CD4-positive, alpha-beta T cell (primary cell): ENCODE measurements at regions not wholly inside any gene's neighbourhood (a gene's known extent, or its start where the extent isn't known, plus 50 kb on each side); places are given as distances from the start of the nearest gene placed in this dataset.

Source experiments
- ATAC-seq: fragments of 200-7000 bp; cut with Tn5 transposase; one replicate; pipeline ENCODE4 v1.10.0; 2022; ENCODE audit warnings: mild to moderate bottlenecking; ENCODE audit not compliant: poor library complexity
- CTCF ChIA-PET: fragments of 350-600 bp; sonication (Branson Sonifier 250); formaldehyde crosslinking; loops from one replicate; lab custom pipeline; 2021; ENCODE audit warnings: antibody characterized with exemption, inconsistent platforms; lab: Charles Lee
- POLR2A ChIA-PET: fragments of 350-600 bp; sonication (Branson Sonifier 250); formaldehyde crosslinking; loops from one replicate; lab custom pipeline; 2021; ENCODE audit warnings: antibody characterized with exemption, inconsistent platforms; lab: Charles Lee
- DNase-seq, 14 experiments: peaks; one replicate each; pipeline ENCODE4 v3.0.0-alpha.2; 2013 to 2020; ENCODE audit warnings: mixed read lengths in 2 of 14
- H3K27ac ChIP-seq, 2 donors: one replicate each; pipeline versions ENCODE4 v1.5.1 to v1.7.0; 2013; ENCODE audit warnings: low read length in 2 of 2, low read depth in 1 of 2, mild to moderate bottlenecking in 1 of 2
- H3K27me3 ChIP-seq, 2 experiments: 1 replicate in 1 of 2; 2 replicates in 1 of 2; pipeline versions ENCODE4 v1.6.1 to v1.7.0; 2013; ENCODE audit warnings: low read length in 2 of 2, control low read depth in 1 of 2, mild to moderate bottlenecking in 1 of 2, moderate library complexity in 1 of 2; ENCODE audit not compliant: insufficient read depth in 2 of 2, control insufficient read depth in 1 of 2
- H3K36me3 ChIP-seq: one replicate; pipeline ENCODE4 v1.6.1; 2013; ENCODE audit warnings: low read length, control low read depth; ENCODE audit not compliant: insufficient read depth
- H3K4me1 ChIP-seq: one replicate; pipeline ENCODE4 v1.6.1; 2013; ENCODE audit warnings: low read length, control low read depth; ENCODE audit not compliant: insufficient read depth
- H3K4me3 ChIP-seq: one replicate; pipeline ENCODE4 v1.5.1; 2013; ENCODE audit warnings: mild to moderate bottlenecking, low read length, moderate library complexity
- H3K9me3 ChIP-seq, 2 experiments: 1 replicate in 1 of 2; 2 replicates in 1 of 2; pipeline versions ENCODE4 v1.6.1 to v1.7.0; 2013; ENCODE audit warnings: low read length in 2 of 2, mild to moderate bottlenecking in 2 of 2, control low read depth in 1 of 2, moderate library complexity in 1 of 2; ENCODE audit not compliant: control insufficient read depth in 1 of 2, insufficient read depth in 1 of 2
- H3K27ac Mint-ChIP-seq: one replicate; pipeline ENCODE4 v1.8.0; 2020; ENCODE audit warnings: mixed read lengths
- H3K27me3 Mint-ChIP-seq: one replicate; pipeline ENCODE4 v1.8.0; 2021; ENCODE audit warnings: mixed read lengths
- H3K36me3 Mint-ChIP-seq: one replicate; pipeline ENCODE4 v1.8.0; 2021; ENCODE audit warnings: low read depth, mixed read lengths
- H3K4me1 Mint-ChIP-seq: one replicate; pipeline ENCODE4 v1.8.0; 2021; ENCODE audit warnings: low read depth, mixed read lengths
- H3K4me3 Mint-ChIP-seq: one replicate; pipeline ENCODE4 v1.8.0; 2020; ENCODE audit warnings: mild to moderate bottlenecking, mixed read lengths
- H3K9me3 Mint-ChIP-seq: one replicate; pipeline ENCODE4 v1.8.0; 2020; ENCODE audit warnings: mixed read lengths
- CTCF ChIP-seq: fragments of 200-600 bp; IDR thresholded peaks from one replicate; pipeline ENCODE4 v1.8.0; 2022; ENCODE audit warnings: antibody characterized with exemption, mild to moderate bottlenecking
- intact Hi-C, 2 experiments: fragments of 100-400 bp; cut with DNase I in 1 of 2; cut with micrococcal nuclease in 1 of 2; formaldehyde crosslinking; loops; one replicate each; pipeline versions ENCODE4 v1.15.1 to v1.9.0; 2023 to 2025; cut with DNase I, micrococcal nuclease

GRCh38 chr9:91489361-91489899 is 65.8 kb upstream of the NFIL3 start:
- Histone ChIP-seq H3K36me3 (no peaks in the 10 kb centered on the region), H3K27me3 (no peaks in the 10 kb centered on the region), H3K4me3 (no peak overlapping the region), H3K27ac (no peak overlapping the region), H3K9me3 (no peaks in the 10 kb centered on the region), H3K4me1 (no peaks in the 10 kb centered on the region)
- intact Hi-C loops, result no loop called here
- ChIA-PET CTCF (no interaction called here), POLR2A (no interaction called here)
- DNase-seq (no peak), ATAC-seq (no peak)
- Mint-ChIP-seq H3K4me3 (no peak overlapping the region), H3K36me3 (no peaks in the 10 kb centered on the region), H3K4me1 (no peaks in the 10 kb centered on the region), H3K27me3 (peaks cover 39% of the 10 kb centered on the region), H3K9me3 (no peaks in the 10 kb centered on the region), H3K27ac (no peak overlapping the region)
- TF ChIP-seq CTCF, result no peak

- Mint-ChIP-seq H3K36me3 (no peaks in the 10 kb centered on the region), H3K27me3 (peaks cover 35% of the 10 kb centered on the region), H3K4me1 (no peaks in the 10 kb centered on the region), H3K27ac (no peak overlapping the region), H3K4me3 (no peak overlapping the region), H3K9me3 (no peaks in the 10 kb centered on the region)
- intact Hi-C loops, result no loop called here
- Histone ChIP-seq H3K27me3 (no peaks in the 10 kb centered on the region), H3K4me1 (no peaks in the 10 kb centered on the region), H3K36me3 (no peaks in the 10 kb centered on the region), H3K9me3 (no peaks in the 10 kb centered on the region), H3K4me3 (no peak overlapping the region), H3K27ac (no peak overlapping the region)
- DNase-seq (no peak), ATAC-seq (no peak)
- no peak for TF ChIP-seq CTCF
- ChIA-PET POLR2A (no interaction called here), CTCF (no interaction called here)
Measured at GRCh38 chr9:91488341-91488740, 64.7 kb upstream of the NFIL3 start.

- Histone ChIP-seq H3K36me3 (no peaks in the 10 kb centered on the region), H3K9me3 (no peaks in the 10 kb centered on the region), H3K27me3 (peaks cover 0 to 3% of the 10 kb centered on the region in 2 experiments), H3K27ac (no peak overlapping the region), H3K4me1 (no peaks in the 10 kb centered on the region), H3K4me3 (no peak overlapping the region)
- intact Hi-C loops, result no loop called here
- Mint-ChIP-seq H3K27ac (no peak overlapping the region), H3K36me3 (no peaks in the 10 kb centered on the region), H3K4me3 (no peak overlapping the region), H3K9me3 (no peaks in the 10 kb centered on the region), H3K27me3 (peaks cover 30% of the 10 kb centered on the region), H3K4me1 (no peaks in the 10 kb centered on the region)
- ChIA-PET CTCF (no interaction called here), POLR2A (no interaction called here)
- no peak for TF ChIP-seq CTCF
- ATAC-seq, result no peak
- no peak for DNase-seq
Measured at GRCh38 chr9:91486699-91487497, 63.3 kb upstream of the NFIL3 start.
